ENCODE measurements at regions not wholly inside any gene's neighbourhood (a gene's known extent, or its start where the extent isn't known, plus 50 kb on each side); places are given as distances from the start of the nearest gene placed in this dataset.

DNA sequence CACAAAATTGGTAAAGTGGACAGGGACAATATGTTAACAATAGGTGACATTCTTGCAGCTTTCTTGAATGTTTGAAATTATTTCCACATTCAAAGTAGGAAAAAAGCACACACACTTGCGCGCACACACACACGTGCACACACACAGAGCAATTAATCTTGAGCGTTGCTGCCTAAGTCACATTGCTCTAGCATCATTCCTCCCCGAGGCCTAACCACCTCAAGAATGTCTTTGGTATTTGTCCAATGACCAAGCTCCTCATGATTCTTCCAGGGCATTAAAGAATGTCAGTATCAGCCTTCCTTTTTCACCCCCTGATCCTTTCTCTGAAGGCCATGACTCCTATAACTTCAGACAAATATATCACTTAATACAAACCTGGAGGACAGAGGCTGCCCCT lies 198.1 kb downstream of the NPR3 start:
- ATAC-seq (no peak), DNase-seq (ENCODE audit: low spot score) (no peak), FAIRE-seq (no peak)
- POLR2A ChIA-PET, result no interaction called here
- intact Hi-C loops (cut with micrococcal nuclease; ENCODE audit: unreplicated experiment) (no loop called here), in situ Hi-C loops (cut with HindIII; ENCODE audit: extremely low pct_ligation_motif_present, low pct_unique_long_range_greater_than_20kb) (no loop called here)
- Histone ChIP-seq H2AFZ (ENCODE audit: low read length) (no peak overlapping the region), H3K4me3 (replicated peaks in 1 of 3; ENCODE audit: insufficient read depth in 1 of 3, low read depth in 2 of 3, low read length in 3 of 3) (no peak overlapping the region), H3K4me2 (ENCODE audit: low read depth, low read length) (no peak overlapping the region), H3K9me3 (ENCODE audit: low read length) (no peaks in the 10 kb centered on the region), H3K79me2 (ENCODE audit: insufficient read depth, low read length) (no peaks in the 10 kb centered on the region), H3K27me3 (ENCODE audit: control insufficient read depth in 1 of 2, insufficient read depth in 2 of 2, low read length in 2 of 2) (no peaks in the 10 kb centered on the region), H3K36me3 (replicated peaks in 1 of 2; ENCODE audit: control insufficient read depth in 1 of 2, insufficient read depth in 2 of 2, low read length in 2 of 2) (no peaks in the 10 kb centered on the region), H4K20me1 (ENCODE audit: insufficient read depth, low read length) (no peaks in the 10 kb centered on the region), H3K4me1 (ENCODE audit: insufficient read depth, low read length) (no peaks in the 10 kb centered on the region), H3K27ac (ENCODE audit: extremely low read length, insufficient read depth, low read length) (no peak overlapping the region), H3K9ac (ENCODE audit: insufficient read depth, low read depth, low read length) (no peak overlapping the region)
- TF ChIP-seq SIX4 (CRISPR knock-in tag; IDR thresholded peaks at IDR 0.05), result no peak
- TF ChIP-seq, protein P1, sequence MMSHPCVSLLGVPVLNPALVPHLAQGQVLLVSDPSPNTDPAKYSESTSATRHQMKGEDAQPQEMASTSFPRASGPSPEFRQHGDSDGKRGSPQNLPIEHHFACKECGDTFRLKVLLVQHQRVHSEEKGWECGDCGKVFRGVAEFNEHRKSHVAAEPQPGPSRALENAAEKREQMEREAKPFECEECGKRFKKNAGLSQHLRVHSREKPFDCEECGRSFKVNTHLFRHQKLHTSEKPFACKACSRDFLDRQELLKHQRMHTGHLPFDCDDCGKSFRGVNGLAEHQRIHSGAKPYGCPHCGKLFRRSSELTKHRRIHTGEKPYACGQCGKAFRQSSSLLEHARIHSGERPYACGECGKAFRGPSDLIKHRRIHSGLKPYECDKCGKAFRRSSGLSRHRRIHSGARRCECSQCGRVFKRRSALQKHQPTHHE (CRISPR knock-in tag; IDR thresholded peaks at IDR 0.05; ENCODE audit: borderline replicate concordance), result no peak
- TF ChIP-seq, protein P2, sequence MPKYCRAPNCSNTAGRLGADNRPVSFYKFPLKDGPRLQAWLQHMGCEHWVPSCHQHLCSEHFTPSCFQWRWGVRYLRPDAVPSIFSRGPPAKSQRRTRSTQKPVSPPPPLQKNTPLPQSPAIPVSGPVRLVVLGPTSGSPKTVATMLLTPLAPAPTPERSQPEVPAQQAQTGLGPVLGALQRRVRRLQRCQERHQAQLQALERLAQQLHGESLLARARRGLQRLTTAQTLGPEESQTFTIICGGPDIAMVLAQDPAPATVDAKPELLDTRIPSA (CRISPR knock-in tag; IDR thresholded peaks at IDR 0.05; ENCODE audit: borderline replicate concordance), result no peak
- TF ChIP-seq DMAP1 (CRISPR knock-in tag; IDR thresholded peaks at IDR 0.05), result no peak
- no peak for TF ChIP-seq TCF7L2 (IDR thresholded peaks at IDR 0.05; ENCODE audit: low read depth, low read length)
- no TSS peak for BruUV-seq (replicated peaks)
- CTCF ChIA-PET (ENCODE audit: low intra/inter-chr PET ratio, low total read pairs), result no interaction called here
- 54% methylated on average over 5 of the region's 5 CpGs for WGBS (ENCODE audit: low lambda C conversion rate)

DNA sequence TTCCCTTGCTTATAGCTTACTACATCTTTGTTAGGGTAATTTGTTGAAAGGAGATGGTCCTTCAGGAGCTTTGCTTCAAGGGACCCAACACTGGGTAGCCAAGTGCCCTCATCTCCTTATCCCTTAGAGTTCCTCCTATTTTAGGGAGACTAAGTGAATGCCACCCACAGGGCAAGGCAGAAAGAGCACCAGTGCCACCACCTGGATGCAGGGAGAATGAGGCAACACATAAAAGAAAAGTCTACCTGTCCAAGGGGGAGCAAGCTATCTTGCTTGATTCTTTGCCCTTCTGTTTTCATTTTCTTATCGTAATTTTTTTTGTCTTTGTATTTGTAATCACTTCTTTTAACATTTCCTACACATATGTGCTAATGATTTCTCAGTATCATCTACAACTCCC lies 205.5 kb downstream of the NPR3 start:
- in situ Hi-C loops (cut with HindIII; ENCODE audit: extremely low pct_ligation_motif_present, low pct_unique_long_range_greater_than_20kb) (no loop called here), intact Hi-C loops (cut with micrococcal nuclease; ENCODE audit: unreplicated experiment) (loop anchor here (1.0 to 10.0 kb wide), 3 partner anchors 209 to 302 kb away; no protein-coding TSS in a partner anchor)
- ChIA-PET POLR2A (no interaction called here), CTCF (ENCODE audit: low intra/inter-chr PET ratio, low total read pairs) (no interaction called here)
- DNase-seq (ENCODE audit: low spot score) (peak; percentile 33), ATAC-seq (peak; percentile 73), FAIRE-seq (no peak)
- H3K9me3 ChIP-seq (ENCODE audit: low read length), result no peaks in the 10 kb centered on the region
- no peaks in the 10 kb centered on the region for H3K27me3 ChIP-seq (ENCODE audit: control insufficient read depth in 1 of 2, insufficient read depth in 2 of 2, low read length in 2 of 2)
- no TSS peak for BruUV-seq (replicated peaks)
- H3K9ac ChIP-seq (ENCODE audit: insufficient read depth, low read depth, low read length), result no peak overlapping the region
- H3K36me3 ChIP-seq (replicated peaks in 1 of 2; ENCODE audit: control insufficient read depth in 1 of 2, insufficient read depth in 2 of 2, low read length in 2 of 2), result no peaks in the 10 kb centered on the region
- H3K4me2 ChIP-seq (ENCODE audit: low read depth, low read length), result no peak overlapping the region
- H3K4me1 ChIP-seq (ENCODE audit: insufficient read depth, low read length), result no peaks in the 10 kb centered on the region
- no peak overlapping the region for H3K27ac ChIP-seq (ENCODE audit: extremely low read length, insufficient read depth, low read length)
- no peaks in the 10 kb centered on the region for H3K79me2 ChIP-seq (ENCODE audit: insufficient read depth, low read length)
- H4K20me1 ChIP-seq (ENCODE audit: insufficient read depth, low read length), result no peaks in the 10 kb centered on the region
- no peak overlapping the region for H2AFZ ChIP-seq (ENCODE audit: low read length)
- 0% methylated on average over 1 of the region's 1 CpG for WGBS (ENCODE audit: low lambda C conversion rate)
- no peak overlapping the region for H3K4me3 ChIP-seq (replicated peaks in 1 of 3; ENCODE audit: insufficient read depth in 1 of 3, low read depth in 2 of 3, low read length in 3 of 3)
- TF ChIP-seq, protein P3, sequence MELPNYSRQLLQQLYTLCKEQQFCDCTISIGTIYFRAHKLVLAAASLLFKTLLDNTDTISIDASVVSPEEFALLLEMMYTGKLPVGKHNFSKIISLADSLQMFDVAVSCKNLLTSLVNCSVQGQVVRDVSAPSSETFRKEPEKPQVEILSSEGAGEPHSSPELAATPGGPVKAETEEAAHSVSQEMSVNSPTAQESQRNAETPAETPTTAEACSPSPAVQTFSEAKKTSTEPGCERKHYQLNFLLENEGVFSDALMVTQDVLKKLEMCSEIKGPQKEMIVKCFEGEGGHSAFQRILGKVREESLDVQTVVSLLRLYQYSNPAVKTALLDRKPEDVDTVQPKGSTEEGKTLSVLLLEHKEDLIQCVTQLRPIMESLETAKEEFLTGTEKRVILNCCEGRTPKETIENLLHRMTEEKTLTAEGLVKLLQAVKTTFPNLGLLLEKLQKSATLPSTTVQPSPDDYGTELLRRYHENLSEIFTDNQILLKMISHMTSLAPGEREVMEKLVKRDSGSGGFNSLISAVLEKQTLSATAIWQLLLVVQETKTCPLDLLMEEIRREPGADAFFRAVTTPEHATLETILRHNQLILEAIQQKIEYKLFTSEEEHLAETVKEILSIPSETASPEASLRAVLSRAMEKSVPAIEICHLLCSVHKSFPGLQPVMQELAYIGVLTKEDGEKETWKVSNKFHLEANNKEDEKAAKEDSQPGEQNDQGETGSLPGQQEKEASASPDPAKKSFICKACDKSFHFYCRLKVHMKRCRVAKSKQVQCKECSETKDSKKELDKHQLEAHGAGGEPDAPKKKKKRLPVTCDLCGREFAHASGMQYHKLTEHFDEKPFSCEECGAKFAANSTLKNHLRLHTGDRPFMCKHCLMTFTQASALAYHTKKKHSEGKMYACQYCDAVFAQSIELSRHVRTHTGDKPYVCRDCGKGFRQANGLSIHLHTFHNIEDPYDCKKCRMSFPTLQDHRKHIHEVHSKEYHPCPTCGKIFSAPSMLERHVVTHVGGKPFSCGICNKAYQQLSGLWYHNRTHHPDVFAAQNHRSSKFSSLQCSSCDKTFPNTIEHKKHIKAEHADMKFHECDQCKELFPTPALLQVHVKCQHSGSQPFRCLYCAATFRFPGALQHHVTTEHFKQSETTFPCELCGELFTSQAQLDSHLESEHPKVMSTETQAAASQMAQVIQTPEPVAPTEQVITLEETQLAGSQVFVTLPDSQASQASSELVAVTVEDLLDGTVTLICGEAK (IDR thresholded peaks at IDR 0.05), result no peak
- TF ChIP-seq, protein P3 (CRISPR knock-in tag; IDR thresholded peaks at IDR 0.05), result no peak
- TF ChIP-seq CEBPG (CRISPR knock-in tag; IDR thresholded peaks at IDR 0.05), result 0 out of 2 replicates have a peak, but pooled peaks have one; percentile 5
- TF ChIP-seq ZZZ3 (CRISPR knock-in tag; IDR thresholded peaks at IDR 0.05; ENCODE audit: borderline replicate concordance), result no peak
